ENCODE measurements at regions not wholly inside any gene's neighbourhood (a gene's known extent, or its start where the extent isn't known, plus 50 kb on each side); places are given as distances from the start of the nearest gene placed in this dataset.
"Not testable (repeated sequence)": the region's sequence is repeated elsewhere in the genome, so short reads cannot be mapped to it uniquely, and the experiment has no call there.

DNA sequence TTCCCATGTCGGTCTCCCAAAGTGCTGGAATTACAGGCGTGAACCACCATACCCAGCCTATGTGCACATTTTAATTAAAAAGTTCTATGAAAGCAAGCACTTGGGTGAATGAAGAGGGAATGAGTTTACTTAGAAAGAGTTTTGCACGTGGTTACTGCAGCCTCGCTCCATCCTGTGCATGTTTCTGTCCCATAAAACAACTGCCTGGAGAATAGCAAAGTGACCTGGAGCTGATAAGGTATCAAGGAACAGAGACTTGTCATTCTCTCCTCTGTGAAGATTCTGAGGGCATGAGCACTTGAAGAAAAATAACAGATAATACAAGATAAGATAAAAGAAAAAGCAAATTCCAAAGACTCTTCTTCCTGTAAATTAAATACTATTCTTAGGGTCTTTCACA, 112.2 kb upstream of the JCAD start:
- DNase-seq = no peak

DNA sequence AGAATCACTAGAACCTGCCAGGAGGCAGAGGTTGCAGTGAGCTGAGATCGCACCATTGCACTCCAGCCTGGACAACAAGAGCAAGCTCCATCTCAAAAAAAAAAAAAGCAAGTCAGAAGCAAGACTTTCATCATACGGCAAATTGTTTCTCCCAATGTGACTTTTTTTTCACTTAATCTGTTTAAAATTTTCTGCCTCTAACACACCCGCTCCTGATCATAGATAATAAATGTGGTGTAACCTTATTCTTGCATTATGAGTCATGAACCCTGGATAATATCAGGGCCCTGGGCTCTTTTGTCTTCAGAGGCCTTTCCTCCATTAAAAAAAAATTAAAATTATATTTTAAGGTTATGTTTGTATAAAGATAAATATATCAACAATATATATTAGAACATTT, 111.4 kb upstream of the JCAD start:
- no peak for DNase-seq

DNA sequence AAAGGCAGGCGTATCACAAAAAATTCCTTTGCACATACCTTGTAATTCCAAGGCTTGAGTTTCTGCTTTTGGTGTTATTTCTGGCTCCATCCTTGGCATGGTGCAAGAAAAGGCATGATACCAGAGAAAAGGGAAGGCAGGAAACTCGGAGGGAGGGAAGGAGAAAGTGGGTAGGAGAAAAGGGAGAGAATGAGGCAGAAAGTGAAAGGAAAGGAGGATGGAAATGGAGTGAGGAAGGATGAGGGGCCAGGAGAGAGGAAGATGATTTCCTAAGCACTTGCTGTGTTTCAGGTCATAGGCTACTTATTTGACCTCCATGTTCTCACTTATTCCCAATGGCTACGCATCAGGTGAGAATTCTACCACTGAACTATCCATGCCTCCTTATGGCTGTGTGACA, 110.8 kb upstream of the JCAD start:
- DNase-seq = no peak

DNA sequence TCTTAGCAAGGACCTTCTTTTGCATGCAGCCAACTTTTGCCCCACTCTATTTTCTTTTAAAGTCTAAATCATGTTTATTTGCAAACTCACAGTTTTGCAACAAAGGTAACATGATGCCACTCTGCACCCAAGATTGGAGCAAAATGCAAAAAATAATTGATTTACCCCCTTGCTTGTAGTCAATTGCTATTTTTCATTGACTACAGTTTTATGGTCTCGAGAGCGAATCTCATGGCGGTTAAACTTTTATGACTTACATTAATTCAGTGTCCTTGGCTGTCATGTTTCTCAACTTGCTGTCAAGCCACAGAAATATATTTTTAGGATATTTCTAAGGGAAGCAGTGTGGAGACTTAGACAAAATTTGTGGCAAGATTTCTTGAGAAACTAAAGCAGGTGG, 110.0 kb upstream of the JCAD start:
- no peak for DNase-seq

DNA sequence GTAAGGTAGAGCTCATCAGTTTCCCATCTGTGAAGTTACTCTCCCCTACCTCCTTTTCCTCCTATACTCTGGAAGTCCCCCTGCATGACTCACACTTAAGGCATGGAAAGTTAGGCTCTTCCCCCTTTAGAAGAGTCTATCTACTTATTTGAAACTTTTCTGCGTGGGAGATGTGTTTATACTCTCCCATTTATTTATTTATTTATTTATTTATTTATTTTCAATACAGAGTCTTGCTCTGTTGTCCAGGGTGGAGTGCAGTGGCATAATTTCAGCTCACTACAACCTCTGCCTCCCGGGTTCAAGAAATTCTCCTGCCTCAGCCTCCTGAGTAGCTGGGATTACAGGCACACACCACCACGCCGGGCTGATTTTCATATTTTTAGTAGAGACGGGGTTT, 107.5 kb upstream of the JCAD start:
- DNase-seq = no peak

DNA sequence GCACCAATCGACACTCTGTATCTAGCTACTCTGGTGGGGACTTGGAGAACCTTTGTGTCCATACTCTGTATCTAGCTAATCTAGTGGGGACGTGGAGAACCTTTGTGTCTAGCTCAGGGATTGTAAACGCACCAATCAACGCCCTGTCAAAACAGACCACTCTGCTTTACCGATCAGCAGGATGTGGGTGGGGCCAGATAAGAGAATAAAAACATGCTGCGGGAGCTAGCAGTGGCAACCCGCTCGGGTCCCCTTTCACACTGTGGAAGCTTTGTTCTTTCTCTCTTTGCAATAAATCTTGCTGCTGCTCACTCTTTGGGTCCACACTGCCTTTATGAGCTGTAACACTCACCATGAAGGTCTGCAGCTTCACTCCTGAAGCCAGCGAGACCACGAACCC, 104.0 kb upstream of the JCAD start:
- not testable (repeated sequence) for DNase-seq

DNA sequence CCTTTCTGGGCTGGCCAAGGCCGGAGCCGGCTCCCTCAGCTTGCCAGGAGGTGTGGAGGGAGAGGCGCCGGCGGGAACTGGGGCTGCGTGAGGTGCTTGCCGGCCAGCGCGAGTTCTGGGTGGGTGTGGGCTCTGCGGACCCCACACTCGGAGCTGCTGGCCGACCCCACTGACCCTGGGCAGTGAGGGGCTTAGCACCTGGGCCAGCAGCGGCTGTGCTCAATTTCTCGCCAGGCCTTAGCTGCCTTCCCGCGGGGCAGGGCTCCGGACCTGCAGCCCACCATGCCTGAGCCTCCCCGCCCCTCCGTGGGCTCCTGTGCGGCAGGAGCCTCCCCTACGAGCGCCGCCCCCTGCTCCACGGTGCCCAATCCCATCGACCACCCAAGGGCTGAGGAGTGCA, 103.4 kb upstream of the JCAD start:
- DNase-seq = not testable (repeated sequence)

DNA sequence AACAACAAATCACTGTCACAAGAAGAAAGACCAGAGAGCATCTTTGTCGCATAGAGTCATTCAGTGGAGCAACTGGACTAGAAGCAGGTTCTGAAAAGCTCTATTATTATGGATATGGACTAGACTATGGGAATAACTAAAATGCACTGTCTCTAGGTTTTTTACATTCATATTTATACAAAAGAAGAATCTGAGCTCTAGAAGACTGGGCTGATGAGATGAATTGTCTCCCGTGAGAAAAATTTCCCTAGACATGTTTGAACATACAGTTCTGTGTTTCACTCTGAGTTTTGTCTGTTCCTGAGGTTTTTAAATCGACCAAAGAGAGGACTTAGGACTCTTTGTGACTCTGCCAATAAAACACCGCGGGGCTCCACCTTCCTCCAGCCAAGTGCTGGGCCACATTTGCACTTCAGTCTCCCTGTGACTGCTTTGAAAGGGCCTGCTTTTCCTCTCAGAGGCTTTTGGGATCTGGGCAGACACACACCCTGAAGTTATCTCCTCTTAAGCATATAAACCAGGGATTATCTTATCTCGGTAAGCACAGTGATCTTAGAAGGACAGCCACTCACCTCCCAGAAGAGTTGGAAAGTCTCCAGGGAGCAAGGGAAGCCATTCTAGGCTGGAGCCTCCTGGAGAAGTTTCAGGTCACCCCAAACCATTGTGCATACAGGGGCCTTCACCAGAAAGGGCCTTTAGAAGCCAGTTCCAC, 101.0 kb upstream of the JCAD start:
- no peak for DNase-seq

DNA sequence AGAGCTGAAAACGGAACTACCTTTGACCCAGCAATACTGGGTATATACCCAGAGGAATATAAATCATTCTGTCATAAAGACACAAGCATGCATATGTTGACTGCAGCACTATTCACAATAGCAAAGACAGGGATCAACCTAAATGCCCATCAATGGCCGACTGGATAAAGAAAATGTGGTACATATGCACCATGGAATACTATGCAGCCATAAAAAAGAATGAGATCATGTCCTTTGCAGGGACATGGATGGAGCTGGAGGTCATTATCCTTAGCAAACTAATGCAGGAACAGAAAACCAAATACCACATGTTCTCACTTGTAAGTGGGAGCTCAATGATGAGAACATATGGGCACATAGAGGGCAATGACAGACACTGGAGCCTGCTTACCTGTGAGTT, 100.2 kb upstream of the JCAD start:
- DNase-seq = not testable (repeated sequence)

DNA sequence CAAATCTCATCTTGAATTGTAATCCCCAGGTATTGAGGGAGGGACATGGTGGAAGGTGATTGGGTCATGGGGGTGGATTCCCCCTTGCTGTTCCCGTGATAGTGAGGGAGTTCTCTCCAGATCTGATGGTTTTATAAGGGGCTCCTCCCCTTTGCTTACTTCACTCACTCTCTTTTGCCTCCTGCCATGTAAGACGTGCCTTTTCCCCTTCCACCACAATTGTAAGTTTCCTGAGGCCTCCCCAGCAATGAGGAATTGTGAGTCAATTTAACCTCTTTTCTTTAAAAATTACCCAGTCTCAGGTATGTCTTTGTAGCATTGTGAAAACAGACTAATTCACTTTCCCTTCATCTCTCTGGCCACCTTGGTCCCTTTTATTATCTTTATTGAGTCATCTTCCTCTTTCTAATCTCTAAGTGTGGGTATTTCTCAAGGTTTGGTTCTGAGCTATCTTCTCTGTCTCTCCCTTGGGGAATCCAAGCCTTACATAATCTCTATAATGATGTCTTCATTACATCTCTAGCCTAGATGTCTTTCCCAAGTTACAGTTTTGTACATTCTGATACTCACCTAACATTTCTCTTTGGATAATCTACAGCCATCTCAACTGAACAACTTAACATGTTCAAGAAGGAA, 99.1 kb upstream of the JCAD start:
- no peak for DNase-seq

DNA sequence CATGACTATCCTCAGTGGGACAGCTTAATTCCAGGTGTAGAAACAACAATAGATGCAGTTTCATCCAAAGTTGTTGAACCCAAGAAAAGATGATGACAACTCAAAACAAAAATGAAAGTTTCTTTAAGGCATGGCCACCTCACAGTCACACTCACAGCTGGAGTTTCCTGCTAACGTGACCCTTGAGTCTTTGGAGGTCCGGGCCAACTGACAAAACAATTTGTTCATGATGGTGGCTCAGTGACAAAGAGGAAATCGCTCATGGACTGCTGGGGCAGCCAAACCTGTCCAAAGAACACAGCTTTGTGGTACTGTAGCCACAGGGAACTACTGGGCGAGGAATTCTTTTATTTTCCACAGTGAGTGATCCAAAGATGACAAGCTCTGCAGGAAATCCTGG, 96.0 kb upstream of the JCAD start:
- no peak for DNase-seq

DNA sequence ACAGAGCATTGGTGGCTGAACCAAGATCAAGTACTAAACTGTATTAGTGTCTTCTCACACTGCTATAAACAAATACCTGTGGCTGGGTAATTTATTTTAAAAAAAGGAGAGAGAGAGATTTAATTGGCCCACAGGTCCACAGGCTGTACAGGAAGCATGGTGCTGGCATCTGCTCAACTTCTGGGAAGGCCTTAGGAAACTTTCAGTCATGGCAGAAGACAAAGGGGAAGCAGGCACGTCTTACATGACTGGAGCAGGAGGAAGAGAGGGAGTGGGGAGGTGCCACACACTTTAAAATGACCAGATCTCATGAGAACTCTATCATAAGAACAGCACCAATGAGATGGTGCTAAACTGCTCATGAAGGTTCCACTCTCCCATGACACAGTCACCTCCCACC, 95.2 kb upstream of the JCAD start:
- no peak for DNase-seq

DNA sequence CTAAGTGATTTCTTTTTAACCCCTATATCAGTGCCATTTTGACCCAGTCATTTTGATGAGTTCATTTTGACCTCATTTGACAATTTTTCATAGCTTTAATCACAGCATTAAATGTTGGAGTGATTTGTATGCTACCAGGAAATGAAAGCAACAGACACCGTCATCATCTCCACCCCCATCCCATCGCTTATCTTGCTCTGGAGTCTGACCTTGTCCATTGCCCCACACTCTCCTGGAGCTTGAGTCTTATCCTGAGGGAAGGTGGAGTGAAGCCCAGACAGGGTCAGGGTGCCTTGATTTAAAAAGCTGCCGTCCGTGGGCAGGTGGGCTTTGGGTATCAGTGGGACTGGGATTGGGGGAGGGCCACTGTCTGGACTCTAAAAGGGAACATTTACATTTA, 94.7 kb upstream of the JCAD start:
- DNase-seq = no peak

DNA sequence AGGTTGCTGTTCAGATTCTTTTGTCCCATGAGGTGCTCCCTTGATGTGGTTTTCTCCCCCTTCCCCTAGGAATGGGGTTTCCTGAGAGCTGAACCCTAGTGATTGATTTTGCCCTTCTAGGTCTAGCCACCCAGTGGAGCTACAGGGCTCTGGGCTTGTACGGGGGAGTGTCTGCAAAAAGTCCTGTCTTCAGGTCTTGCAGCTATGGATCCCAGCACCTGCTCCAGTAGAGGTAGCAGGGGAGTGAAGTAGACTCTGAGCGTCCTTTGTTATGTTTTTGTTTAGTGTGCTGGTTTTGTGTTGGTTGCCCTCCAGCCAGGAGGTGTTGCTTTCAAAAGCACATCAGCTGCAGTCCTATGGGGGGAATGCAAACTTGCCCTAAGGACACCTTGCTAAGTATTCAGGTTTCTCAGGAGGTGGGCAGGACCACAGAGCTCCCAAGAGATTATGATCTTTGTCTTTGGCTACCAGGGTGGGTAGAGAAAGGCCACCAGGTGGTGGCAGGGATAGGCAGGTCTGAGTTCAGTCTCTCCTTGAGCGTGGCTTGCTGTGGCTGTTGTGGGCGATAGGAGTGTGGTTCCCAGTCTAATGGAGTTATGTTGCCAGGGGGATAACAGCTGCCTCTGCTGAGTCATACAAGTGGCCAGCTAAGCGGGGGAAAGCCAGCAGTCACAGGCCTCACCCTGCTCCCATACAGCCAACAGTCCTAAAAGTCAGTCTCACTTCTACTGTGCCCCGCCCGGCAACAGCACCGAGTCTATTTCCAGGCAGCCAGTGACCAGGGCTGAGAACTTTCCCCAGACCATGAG, 92.4 kb upstream of the JCAD start:
- DNase-seq = no peak

DNA sequence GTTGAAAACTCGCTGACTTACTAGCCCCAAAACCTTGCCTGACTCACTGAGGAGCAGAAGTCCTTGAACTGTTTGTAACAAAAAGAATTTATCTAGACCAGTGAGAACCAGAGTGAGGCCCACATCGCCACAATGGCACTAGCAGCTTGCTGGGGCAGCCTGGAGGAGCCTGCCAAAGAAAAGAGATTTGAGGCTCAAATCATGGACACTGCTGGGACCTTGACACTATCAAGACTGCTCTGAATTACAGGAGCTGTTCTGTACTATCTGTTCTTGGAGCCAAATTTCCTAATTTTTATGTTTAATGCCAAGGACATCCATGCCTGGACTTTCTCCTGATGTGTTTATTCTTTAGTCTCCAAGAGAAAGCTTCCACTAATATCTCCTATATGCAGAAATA, 82.0 kb upstream of the JCAD start:
- no peak for DNase-seq

DNA sequence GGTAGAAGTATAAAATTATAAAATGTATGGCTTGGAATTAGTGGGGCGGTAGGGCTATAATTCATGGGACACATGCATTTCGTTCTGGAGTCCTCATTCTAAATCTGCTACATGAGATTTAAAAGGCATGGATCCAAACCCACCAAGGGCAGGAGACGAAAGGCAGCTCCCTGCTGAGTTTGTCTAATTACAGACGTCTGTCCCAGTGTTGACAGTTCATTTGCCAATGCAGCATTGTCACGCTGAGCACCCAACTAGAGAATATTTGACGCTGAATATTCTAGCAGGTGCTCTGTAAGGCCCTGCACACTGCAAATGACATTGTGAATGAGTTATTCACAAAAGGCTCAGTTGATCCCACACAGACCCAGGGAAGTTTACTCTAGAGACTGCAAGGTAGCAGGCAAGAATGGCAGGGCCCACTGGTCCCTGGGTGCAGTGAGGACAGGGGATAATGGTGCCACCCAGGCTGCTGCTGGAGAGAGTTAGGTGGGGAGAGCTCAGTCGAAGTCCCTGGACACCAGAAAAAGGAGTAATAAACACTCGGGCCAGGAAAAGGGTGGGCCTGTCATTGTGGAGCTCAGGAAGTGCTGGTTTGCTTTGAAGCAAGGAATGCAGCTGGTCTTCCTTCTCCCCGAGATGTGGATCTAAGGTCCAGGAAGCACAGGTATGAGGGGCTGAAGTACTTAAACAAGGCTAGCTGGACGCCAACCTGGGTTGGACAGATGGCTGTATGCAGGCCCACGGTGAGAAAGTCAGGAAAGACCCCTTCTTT, 75.0 kb upstream of the JCAD start:
- no peak for DNase-seq

DNA sequence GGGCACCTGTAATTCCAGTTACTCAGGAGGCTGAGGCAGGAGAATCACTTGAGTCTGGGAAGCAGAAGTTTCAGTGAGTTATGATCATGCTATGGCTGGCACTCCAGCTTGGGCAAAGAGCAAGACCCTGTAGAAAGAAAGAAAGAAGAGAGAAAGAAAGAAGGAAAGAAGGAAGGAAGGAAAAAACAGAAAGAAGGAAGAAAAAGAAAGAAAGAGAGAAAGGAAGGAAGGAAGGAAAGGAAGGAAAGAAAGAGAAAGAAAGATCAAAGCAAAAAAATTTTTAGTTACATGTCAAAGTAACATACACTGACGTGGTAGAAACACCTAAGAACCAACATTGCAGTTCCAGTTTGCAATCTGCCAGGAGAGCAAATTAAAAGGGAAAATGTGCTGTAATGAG, 73.8 kb upstream of the JCAD start:
- no peak for DNase-seq

DNA sequence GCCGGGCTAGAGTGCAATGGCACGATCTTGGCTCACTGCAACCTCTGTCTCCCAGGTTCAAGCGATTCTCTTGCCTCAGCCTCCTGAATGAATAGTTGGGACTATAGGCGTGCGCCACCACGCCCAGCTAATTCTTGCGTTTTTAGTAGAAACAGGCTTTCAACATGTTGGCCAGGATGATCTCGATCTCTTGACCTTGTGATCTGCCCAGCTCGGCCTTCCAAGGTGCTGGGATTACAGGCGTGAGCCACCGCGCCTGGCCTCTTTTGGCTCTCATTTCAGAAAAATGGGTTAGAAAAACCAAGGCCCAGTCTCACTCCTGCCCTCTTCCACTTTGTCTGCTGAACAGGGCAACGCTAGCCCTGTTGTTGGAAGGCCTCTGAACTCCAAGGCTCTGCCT, 72.0 kb upstream of the JCAD start:
- not testable (repeated sequence) for DNase-seq

DNA sequence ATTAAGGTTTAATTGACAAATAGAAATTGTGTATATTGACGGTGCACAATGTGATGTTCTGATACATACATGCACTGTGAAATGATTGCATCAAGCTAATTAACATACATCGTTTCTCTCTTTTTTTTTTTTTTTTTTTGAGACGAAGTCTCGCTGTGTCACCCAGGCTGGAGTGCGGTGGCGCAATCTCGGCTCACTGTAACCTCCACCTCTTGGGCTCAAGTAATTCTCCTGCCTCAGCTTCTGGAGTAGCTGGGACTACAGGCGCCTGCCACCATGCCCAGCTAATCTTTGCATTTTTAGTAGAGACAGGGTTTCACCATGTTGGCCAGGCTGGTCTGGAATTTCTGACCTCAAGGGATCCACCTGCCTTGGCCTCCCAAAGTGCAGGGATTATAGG, 69.9 kb upstream of the JCAD start:
- not testable (repeated sequence) for DNase-seq

DNA sequence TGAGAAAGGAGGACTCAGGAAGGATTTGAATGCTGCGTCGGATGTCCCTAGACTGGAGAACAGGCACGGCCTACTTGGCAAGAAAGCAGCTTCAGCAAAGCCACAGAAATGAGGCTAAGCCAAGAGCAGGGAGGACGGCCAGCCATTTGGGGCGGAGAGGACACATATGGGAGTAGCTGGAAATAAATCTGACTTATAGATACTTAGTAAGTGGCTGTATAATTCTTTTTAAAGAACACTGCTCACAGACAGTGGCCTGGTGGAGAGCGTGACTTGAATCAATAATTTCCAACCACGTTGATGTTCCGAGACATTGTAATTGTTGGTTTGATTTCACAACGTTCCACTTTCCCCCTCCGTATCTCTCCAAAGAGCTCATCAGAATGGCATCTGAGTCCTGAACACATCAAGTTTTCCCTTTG, 67.7 kb upstream of the JCAD start:
- no peak for DNase-seq

DNA sequence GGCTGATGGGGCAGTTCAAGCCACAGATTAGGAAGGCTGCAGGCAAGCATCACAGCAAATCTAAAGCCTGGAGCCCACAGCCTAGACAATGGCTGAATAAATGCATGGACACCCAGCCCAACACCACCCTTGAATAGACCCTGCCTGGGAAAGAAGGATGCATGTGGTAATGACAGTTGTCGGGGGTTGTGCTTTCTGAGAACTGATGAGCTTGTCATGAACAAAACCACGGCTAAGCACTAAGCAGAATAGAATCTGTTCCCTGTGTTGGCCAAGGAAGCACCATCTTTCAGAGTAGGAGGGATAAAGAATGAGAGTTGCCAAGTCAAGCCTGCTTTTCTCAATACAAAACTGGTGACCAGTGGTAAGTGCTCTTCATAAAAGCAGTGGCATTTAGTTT, 66.1 kb upstream of the JCAD start:
- DNase-seq = no peak

DNA sequence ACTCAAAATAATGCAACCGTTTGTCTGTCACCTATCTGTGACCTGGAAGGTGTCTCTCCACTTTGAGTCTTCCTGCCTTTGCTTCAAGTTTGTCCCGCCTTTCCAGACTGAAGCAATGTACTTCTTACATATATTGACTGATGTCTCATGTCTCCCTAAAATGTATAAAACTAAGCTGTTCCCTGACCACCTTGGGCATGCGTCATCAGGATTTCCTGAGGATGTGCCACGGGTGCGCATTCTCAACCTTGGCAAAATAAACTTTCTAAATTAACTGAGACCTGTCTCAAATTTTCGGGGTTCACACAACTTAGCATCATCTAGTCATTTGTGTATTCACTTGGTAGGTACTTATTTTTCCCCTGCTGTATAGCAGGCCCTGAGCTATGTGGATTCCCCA, 65.3 kb upstream of the JCAD start:
- no peak for DNase-seq
